ENCODE measurements at regions not wholly inside any gene's neighbourhood (a gene's known extent, or its start where the extent isn't known, plus 50 kb on each side); places are given as distances from the start of the nearest gene placed in this dataset.

- Histone ChIP-seq H3K9me3 (no peaks in the 10 kb centered on the region), H3K4me1 (peaks cover 0 to 48% (median 13%) of the 10 kb centered on the region in 4 donors), H3K27ac (no peak overlapping the region), H3K36me3 (no peaks in the 10 kb centered on the region), H3K27me3 (no peaks in the 10 kb centered on the region), H3K4me3 (no peak overlapping the region)
- intact Hi-C loops (cut with DNase I): no loop called here
- DNase-seq: no peak
- WGBS (ENCODE audit: insufficient coverage, low coverage, low lambda C conversion rate, missing lambda C conversion rate): 86% methylated on average over 2 of the region's 2 CpGs
- TF ChIP-seq POLR2A (IDR thresholded peaks at IDR 0.05) (no peak), CTCF (IDR thresholded peaks at IDR 0.05) (no peak)
- ATAC-seq: no peak
Measured at GRCh38 chr5:43996221-43996620, 393.0 kb downstream of the FGF10 start.

- H3K4me1 ChIP-seq: peaks cover 0 to 34% (median 13%) of the 10 kb centered on the region in 4 donors
- no peak overlapping the region for H3K4me3 ChIP-seq
- H3K9me3 ChIP-seq: no peaks in the 10 kb centered on the region
- 53% methylated on average over 3 of the region's 3 CpGs for WGBS (ENCODE audit: insufficient coverage, low coverage, low lambda C conversion rate, missing lambda C conversion rate)
- no peak for TF ChIP-seq CTCF (IDR thresholded peaks at IDR 0.05)
- no peak for TF ChIP-seq POLR2A (IDR thresholded peaks at IDR 0.05)
- DNase-seq: no peak
- peak overlapping the region in 2 of 3 donors; percentile 64 to 71 for H3K27ac ChIP-seq
- ATAC-seq: no peak
- no peaks in the 10 kb centered on the region for H3K36me3 ChIP-seq
- intact Hi-C loops (cut with DNase I): no loop called here
- H3K27me3 ChIP-seq: no peaks in the 10 kb centered on the region
Measured at GRCh38 chr5:43994352-43994708, 391.4 kb downstream of the NNT start.

- DNase-seq (peak in 1 of 3 donors; percentile 58), ATAC-seq (peak; percentile 26 to 61 (median 58))
- TF ChIP-seq CTCF (IDR thresholded peaks at IDR 0.05) (no peak), POLR2A (IDR thresholded peaks at IDR 0.05) (no peak)
- H3K27me3 ChIP-seq: no peaks in the 10 kb centered on the region
- H3K4me3 ChIP-seq: no peak overlapping the region
- peaks cover 0 to 31% (median 12%) of the 10 kb centered on the region in 4 donors for H3K4me1 ChIP-seq
- intact Hi-C loops (cut with DNase I): no loop called here
- H3K27ac ChIP-seq: peak overlapping the region in 2 of 3 donors; percentile 64 to 71
- 44% methylated on average over 9 of the region's 9 CpGs for WGBS (ENCODE audit: insufficient coverage, low coverage, low lambda C conversion rate, missing lambda C conversion rate)
- no peaks in the 10 kb centered on the region for H3K9me3 ChIP-seq
- H3K36me3 ChIP-seq: no peaks in the 10 kb centered on the region
Measured at GRCh38 chr5:43993634-43994351, 390.8 kb downstream of the NNT start.

- intact Hi-C loops (cut with DNase I): no loop called here
- Histone ChIP-seq H3K9me3 (no peaks in the 10 kb centered on the region), H3K4me1 (no peaks in the 10 kb centered on the region), H3K4me3 (no peak overlapping the region), H3K27me3 (no peaks in the 10 kb centered on the region), H3K27ac (no peak overlapping the region), H3K36me3 (no peaks in the 10 kb centered on the region)
- ATAC-seq (no peak), DNase-seq (no peak)
- TF ChIP-seq CTCF (IDR thresholded peaks at IDR 0.05) (no peak), POLR2A (IDR thresholded peaks at IDR 0.05) (no peak)
- 58% methylated on average over 2 of the region's 3 CpGs for WGBS (ENCODE audit: insufficient coverage, low coverage, low lambda C conversion rate, missing lambda C conversion rate)
Measured at GRCh38 chr5:43985411-43985810, 382.4 kb downstream of the NNT start.

All from right lobe of liver (tissue), 6 donors.